HFFc6 (cell line): ENCODE measurements at regions not wholly inside any gene's neighbourhood (a gene's known extent, or its start where the extent isn't known, plus 50 kb on each side); places are given as distances from the start of the nearest gene placed in this dataset.

Experiments
- DNase-seq: peaks from one replicate; pipeline ENCODE4 v3.0.0-alpha.2; 2018
- H3K27ac Mint-ChIP-seq: 2 replicates; pipeline ENCODE4 v1.8.0; 2020; ENCODE audit warnings: mild to moderate bottlenecking, mixed read lengths
- H3K27me3 Mint-ChIP-seq: 2 replicates; pipeline ENCODE4 v1.8.0; 2021; ENCODE audit warnings: mild to moderate bottlenecking, moderate library complexity, mixed read lengths; ENCODE audit not compliant: insufficient read depth
- H3K36me3 Mint-ChIP-seq: 2 replicates; pipeline ENCODE4 v1.8.0; 2021; ENCODE audit warnings: low read depth, mixed read lengths
- H3K4me1 Mint-ChIP-seq: 2 replicates; pipeline ENCODE4 v1.8.0; 2020; ENCODE audit warnings: low read depth, mixed read lengths
- H3K4me3 Mint-ChIP-seq: 2 replicates; pipeline ENCODE4 v1.8.0; 2020; ENCODE audit warnings: mild to moderate bottlenecking, moderate library complexity, mixed read lengths
- H3K9me3 Mint-ChIP-seq: 2 replicates; pipeline ENCODE4 v1.8.0; 2020; ENCODE audit warnings: mild to moderate bottlenecking, mixed read lengths
- TF ChIP-seq, protein P1 (sequence below): fragments of 200-600 bp; sonication (generic); IDR thresholded peaks from 2 replicates; pipeline ENCODE4 v1.5.0; 2021; ENCODE audit warnings: antibody characterized with exemption, mild to moderate bottlenecking

DNA sequence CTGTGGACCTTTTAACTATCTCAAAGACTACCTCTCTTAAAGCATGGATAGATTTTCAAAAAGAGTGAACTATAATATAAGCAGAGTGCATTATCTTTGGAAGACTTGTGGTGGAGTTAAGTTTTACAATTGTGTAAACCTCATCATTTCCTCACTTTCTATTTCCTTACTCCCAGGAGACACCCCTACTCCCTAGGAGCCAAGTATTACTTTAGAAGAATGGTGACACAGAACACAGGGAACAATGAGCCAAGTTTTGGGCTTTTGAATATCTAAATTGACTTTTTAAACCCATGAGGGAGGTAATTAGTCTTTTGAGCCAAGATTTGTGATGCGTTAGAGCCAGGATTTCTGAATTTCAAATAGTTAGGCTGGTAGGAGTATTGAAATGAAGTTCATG lies 78.9 kb upstream of the UNC5C start:
- Mint-ChIP-seq H3K4me3 (no peak overlapping the region), H3K27ac (no peak overlapping the region), H3K27me3 (no peaks in the 10 kb centered on the region), H3K36me3 (no peaks in the 10 kb centered on the region), H3K4me1 (no peaks in the 10 kb centered on the region), H3K9me3 (peaks cover 54% of the 10 kb centered on the region)
- TF ChIP-seq, protein P1, sequence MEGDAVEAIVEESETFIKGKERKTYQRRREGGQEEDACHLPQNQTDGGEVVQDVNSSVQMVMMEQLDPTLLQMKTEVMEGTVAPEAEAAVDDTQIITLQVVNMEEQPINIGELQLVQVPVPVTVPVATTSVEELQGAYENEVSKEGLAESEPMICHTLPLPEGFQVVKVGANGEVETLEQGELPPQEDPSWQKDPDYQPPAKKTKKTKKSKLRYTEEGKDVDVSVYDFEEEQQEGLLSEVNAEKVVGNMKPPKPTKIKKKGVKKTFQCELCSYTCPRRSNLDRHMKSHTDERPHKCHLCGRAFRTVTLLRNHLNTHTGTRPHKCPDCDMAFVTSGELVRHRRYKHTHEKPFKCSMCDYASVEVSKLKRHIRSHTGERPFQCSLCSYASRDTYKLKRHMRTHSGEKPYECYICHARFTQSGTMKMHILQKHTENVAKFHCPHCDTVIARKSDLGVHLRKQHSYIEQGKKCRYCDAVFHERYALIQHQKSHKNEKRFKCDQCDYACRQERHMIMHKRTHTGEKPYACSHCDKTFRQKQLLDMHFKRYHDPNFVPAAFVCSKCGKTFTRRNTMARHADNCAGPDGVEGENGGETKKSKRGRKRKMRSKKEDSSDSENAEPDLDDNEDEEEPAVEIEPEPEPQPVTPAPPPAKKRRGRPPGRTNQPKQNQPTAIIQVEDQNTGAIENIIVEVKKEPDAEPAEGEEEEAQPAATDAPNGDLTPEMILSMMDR: no peak
- no peak for DNase-seq

DNA sequence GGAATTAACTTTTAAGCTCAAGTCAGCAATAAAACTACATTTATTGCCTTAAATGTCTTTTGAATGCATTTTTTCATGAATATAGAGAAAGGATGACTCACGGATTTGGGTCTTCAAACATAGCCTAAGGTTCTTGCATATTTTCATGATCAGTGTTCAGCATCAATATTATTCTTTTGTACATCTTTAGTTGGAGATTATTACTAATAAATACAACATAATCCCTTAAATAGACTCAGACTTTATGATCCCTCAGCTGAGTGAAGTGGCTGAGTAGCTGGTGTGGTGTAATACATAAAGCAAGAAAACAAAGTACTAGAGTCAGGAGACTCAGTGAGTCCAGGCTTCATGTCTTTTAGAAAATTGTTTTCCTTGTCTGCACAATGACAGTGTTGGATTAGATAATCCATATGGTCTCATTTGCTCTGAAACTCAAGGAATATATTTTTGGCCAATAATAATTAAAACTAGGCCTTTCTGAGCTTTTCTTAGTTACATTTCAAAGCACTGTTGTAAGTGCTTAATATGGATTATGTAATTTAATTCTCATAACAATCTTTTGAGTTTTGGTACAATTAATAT lies 78.3 kb upstream of the UNC5C start:
- H3K27me3 Mint-ChIP-seq: no peaks in the 10 kb centered on the region
- no peak for DNase-seq

DNA sequence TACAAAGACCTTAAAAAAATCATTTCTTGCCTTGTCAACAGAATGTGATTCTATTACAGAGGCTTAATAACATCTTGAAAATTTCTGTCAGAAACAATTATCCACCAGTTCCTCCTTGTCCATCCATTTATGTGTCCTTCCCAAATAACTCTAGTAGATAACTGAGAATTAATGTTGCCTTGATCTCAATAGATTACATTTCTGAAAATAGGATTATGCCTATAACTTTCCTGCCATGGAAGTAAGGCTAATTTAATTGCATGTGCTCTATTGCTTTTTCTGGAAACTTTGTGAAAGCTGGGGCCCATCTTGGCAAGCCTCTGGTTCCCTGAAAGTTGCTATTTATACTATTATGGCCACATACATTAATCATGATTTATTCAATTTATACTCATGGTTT lies 76.2 kb upstream of the UNC5C start:
- H3K4me3 Mint-ChIP-seq: no peak overlapping the region
- TF ChIP-seq, protein P1: no peak
- H3K36me3 Mint-ChIP-seq: no peaks in the 10 kb centered on the region
- DNase-seq: no peak
- H3K27me3 Mint-ChIP-seq: no peaks in the 10 kb centered on the region
- no peak overlapping the region for H3K27ac Mint-ChIP-seq
- H3K9me3 Mint-ChIP-seq: peaks cover 55% of the 10 kb centered on the region
- no peaks in the 10 kb centered on the region for H3K4me1 Mint-ChIP-seq

More for the DNA sequence above, 78.3 kb upstream of the UNC5C start:
- no peaks in the 10 kb centered on the region for H3K36me3 Mint-ChIP-seq
- no peak overlapping the region for H3K4me3 Mint-ChIP-seq
- no peak overlapping the region for H3K27ac Mint-ChIP-seq
- no peaks in the 10 kb centered on the region for H3K4me1 Mint-ChIP-seq
- TF ChIP-seq, protein P1: no peak
- peaks cover 54% of the 10 kb centered on the region for H3K9me3 Mint-ChIP-seq

DNA sequence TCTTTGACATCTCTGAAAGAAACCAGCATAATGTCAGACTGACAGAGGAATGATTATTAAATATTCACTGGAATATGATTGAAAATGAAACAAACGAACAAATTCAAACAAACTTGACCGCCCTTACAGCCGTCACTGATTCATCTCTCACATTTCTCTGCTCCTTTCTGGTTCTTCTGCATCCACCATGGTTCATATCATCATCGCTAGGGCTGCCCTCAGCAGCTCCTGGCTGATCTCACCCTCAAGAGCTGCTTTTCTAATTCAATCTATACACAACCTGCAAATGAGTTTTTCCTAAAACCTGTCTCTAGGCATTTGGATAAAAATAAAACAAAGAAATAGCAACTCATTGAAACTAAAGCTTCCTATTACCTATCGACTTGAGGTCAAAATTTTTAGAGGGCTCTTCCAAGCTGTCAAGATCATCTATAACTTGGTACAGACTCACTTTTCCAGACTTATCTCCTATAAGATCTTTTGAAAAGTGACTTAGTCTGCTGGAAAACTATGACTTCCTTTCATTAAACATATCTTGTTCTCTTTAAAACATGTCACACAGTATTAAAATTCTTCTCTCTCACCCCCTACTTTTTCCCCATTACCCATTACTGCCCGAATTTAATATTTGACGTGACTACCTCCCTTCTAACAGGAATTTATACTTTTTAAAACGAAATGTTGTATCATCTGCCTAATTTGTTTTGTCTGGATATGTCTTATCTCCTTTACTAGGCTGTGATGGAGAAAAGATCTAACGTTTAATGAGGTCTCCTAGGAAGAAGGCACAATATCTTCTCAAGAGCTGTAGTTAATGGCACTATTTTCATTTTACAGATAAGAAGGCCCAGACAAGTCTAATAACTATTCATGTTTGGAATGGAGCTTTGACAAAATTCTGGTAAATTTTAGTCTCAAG lies 71.0 kb upstream of the UNC5C start:
- H3K4me3 Mint-ChIP-seq: no peak overlapping the region

DNA sequence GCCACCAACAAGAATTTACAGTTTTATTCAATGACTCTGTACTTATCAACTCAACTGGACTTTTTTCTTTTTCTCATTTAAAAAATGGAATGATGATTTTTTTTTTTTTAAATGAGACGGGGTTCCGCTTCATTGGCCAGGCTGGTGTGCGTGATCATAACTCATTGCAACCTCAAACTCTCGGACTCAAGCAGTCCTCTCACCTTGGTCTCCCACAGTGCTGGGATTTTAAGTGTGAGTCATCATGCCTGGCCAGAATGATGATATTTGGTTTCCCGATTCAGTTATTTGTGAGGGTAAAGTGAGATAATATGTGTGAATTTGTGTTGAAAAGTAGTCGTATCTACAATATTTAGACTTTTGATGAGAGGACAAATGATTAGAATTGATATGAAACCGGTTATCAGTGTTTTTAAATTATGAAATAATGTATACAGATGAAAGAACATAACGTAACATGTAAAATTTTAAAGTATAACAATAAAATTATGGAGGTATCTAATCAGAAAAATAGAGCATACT lies 66.0 kb upstream of the UNC5C start:
- no peak overlapping the region for H3K27ac Mint-ChIP-seq
- no peak for DNase-seq
- H3K27me3 Mint-ChIP-seq: no peaks in the 10 kb centered on the region; the same call in 1 of the 2 replicates
- TF ChIP-seq, protein P1: no peak
- no peaks in the 10 kb centered on the region for H3K4me1 Mint-ChIP-seq
- no peaks in the 10 kb centered on the region for H3K36me3 Mint-ChIP-seq
- no peak overlapping the region for H3K4me3 Mint-ChIP-seq
- H3K9me3 Mint-ChIP-seq: peaks cover 37% of the 10 kb centered on the region

More for the DNA sequence above, 71.0 kb upstream of the UNC5C start:
- Mint-ChIP-seq H3K27ac (no peak overlapping the region), H3K27me3 (no peaks in the 10 kb centered on the region; the same call in 1 of the 2 replicates), H3K9me3 (peaks cover 44% of the 10 kb centered on the region), H3K4me1 (no peaks in the 10 kb centered on the region), H3K36me3 (no peaks in the 10 kb centered on the region)
- no peak for DNase-seq
- TF ChIP-seq, protein P1: no peak
